WTC11 (cell line): ENCODE measurements at regions not wholly inside any gene's neighbourhood (a gene's known extent, or its start where the extent isn't known, plus 50 kb on each side); places are given as distances from the start of the nearest gene placed in this dataset.

Experiments used
- ATAC-seq: fragments of 200-7000 bp; cut with Tn5 transposase; 2 replicates; pipeline ENCODE4 v1.10.0; 2021; ENCODE audit warnings: mild to moderate bottlenecking, moderate library complexity
- CTCF ChIA-PET: fragments of 300-600 bp; sonication (Branson Sonifier 250); formaldehyde crosslinking; loops from one replicate; lab custom pipeline; 2021; ENCODE audit warnings: antibody characterized with exemption; lab: Charles Lee
- POLR2A ChIA-PET: fragments of 350-600 bp; sonication (Branson Sonifier 250); formaldehyde crosslinking; loops from one replicate; lab custom pipeline; 2021; ENCODE audit warnings: antibody characterized with exemption; lab: Charles Lee
- DNase-seq: peaks from one replicate; pipeline ENCODE4 v3.0.0; 2021; ENCODE audit warnings: low spot score
- H3K27ac Mint-ChIP-seq: 2 replicates; pipeline ENCODE4 v1.8.0; 2021; ENCODE audit warnings: mixed read lengths
- H3K27me3 Mint-ChIP-seq: 2 replicates; pipeline ENCODE4 v1.8.0; 2021; ENCODE audit warnings: low read depth, mild to moderate bottlenecking, moderate library complexity, mixed read lengths
- H3K36me3 Mint-ChIP-seq: 2 replicates; pipeline ENCODE4 v1.8.0; 2021; ENCODE audit warnings: mixed read lengths
- H3K4me1 Mint-ChIP-seq: 2 replicates; pipeline ENCODE4 v1.8.0; 2022; ENCODE audit warnings: mixed read lengths
- H3K4me3 Mint-ChIP-seq: 2 replicates; pipeline ENCODE4 v1.8.0; 2021; ENCODE audit warnings: mild to moderate bottlenecking, moderate library complexity, mixed read lengths
- H3K9me3 Mint-ChIP-seq: 2 replicates; pipeline ENCODE4 v1.8.0; 2021; ENCODE audit warnings: mixed read lengths
- AFF4 ChIP-seq: sonication (generic); formaldehyde crosslinking; IDR thresholded peaks from 2 replicates; pipeline ENCODE4 v1.8.1; 2023; ENCODE audit warnings: mild to moderate bottlenecking, missing genetic modification reagents, borderline replicate concordance
- CBFB ChIP-seq: sonication (generic); formaldehyde crosslinking; IDR thresholded peaks from 2 replicates; pipeline ENCODE4 v1.8.1; 2022; ENCODE audit warnings: mild to moderate bottlenecking, low read depth, missing genetic modification reagents
- GRHL2 ChIP-seq: fragments of 250-450 bp; sonication (Bioruptor Pico); IDR thresholded peaks from 2 replicates; pipeline ENCODE4 v1.8.0; 2022; ENCODE audit warnings: mild to moderate bottlenecking, moderate library complexity; ENCODE audit not compliant: insufficient replicate concordance, severe bottlenecking
- HMGXB4 ChIP-seq: sonication (generic); formaldehyde crosslinking; IDR thresholded peaks from 2 replicates; pipeline ENCODE4 v1.8.1; 2023; ENCODE audit warnings: mild to moderate bottlenecking, moderate library complexity, missing genetic modification reagents
- IRF1 ChIP-seq: sonication (generic); formaldehyde crosslinking; IDR thresholded peaks from 2 replicates; pipeline ENCODE4 v1.8.0; 2023; ENCODE audit warnings: missing genetic modification reagents
- IRF2 ChIP-seq: sonication (generic); formaldehyde crosslinking; IDR thresholded peaks from 2 replicates; pipeline ENCODE4 v1.8.0; 2022; ENCODE audit warnings: low read depth, missing genetic modification reagents, borderline replicate concordance
- NR2C2 ChIP-seq: sonication (generic); formaldehyde crosslinking; IDR thresholded peaks from 2 replicates; pipeline ENCODE4 v1.8.0; 2022; ENCODE audit warnings: mild to moderate bottlenecking, missing genetic modification reagents
- NR3C1 ChIP-seq: sonication (generic); formaldehyde crosslinking; conservative IDR thresholded peaks from 2 replicates; pipeline ENCODE4 v1.8.1; 2023; ENCODE audit warnings: low read depth, mild to moderate bottlenecking, missing genetic modification reagents
- RELA ChIP-seq: sonication (generic); formaldehyde crosslinking; IDR thresholded peaks from 2 replicates; pipeline ENCODE4 v1.8.1; 2022; ENCODE audit warnings: missing genetic modification reagents, mild to moderate bottlenecking, borderline replicate concordance
- RORB ChIP-seq: fragments of 250-450 bp; sonication (Bioruptor Pico); IDR thresholded peaks from 2 replicates; pipeline ENCODE4 v1.9.0; 2021; ENCODE audit warnings: mild to moderate bottlenecking
- SP1 ChIP-seq: sonication (generic); formaldehyde crosslinking; conservative IDR thresholded peaks from 2 replicates; pipeline ENCODE4 v1.8.1; 2022; ENCODE audit warnings: missing genetic modification reagents
- STAT6 ChIP-seq: sonication (generic); formaldehyde crosslinking; conservative IDR thresholded peaks from 2 replicates; pipeline ENCODE4 v1.8.1; 2023; ENCODE audit warnings: mild to moderate bottlenecking, low read depth, missing genetic modification reagents, moderate library complexity
- TCF7 ChIP-seq: sonication (generic); formaldehyde crosslinking; IDR thresholded peaks from 2 replicates; pipeline ENCODE4 v1.8.0; 2022; ENCODE audit warnings: mild to moderate bottlenecking, low read depth, missing genetic modification reagents, moderate library complexity
- TP53 ChIP-seq: sonication (generic); formaldehyde crosslinking; IDR thresholded peaks from 2 replicates; pipeline ENCODE4 v1.8.1; 2023; ENCODE audit warnings: mild to moderate bottlenecking, missing genetic modification reagents
- ZNF121 ChIP-seq: sonication (generic); formaldehyde crosslinking; IDR thresholded peaks from 2 replicates; pipeline ENCODE4 v1.8.0; 2023; ENCODE audit warnings: missing genetic modification reagents
- ZNF317 ChIP-seq: sonication (generic); formaldehyde crosslinking; IDR thresholded peaks from 2 replicates; pipeline ENCODE4 v1.8.1; 2023; ENCODE audit warnings: low read depth, mild to moderate bottlenecking, moderate library complexity, missing genetic modification reagents, borderline replicate concordance
- ZNF512 ChIP-seq: sonication (generic); formaldehyde crosslinking; IDR thresholded peaks from 2 replicates; pipeline ENCODE4 v1.8.1; 2022; ENCODE audit warnings: missing genetic modification reagents, borderline replicate concordance

GRCh38 chr2:42848726-42849290 lies 56.4 kb upstream of the HAAO start:
- ChIA-PET POLR2A (no interaction called here), CTCF (interaction anchor here (0.9 to 1.2 kb wide), 3 partner anchors 20 to 322 kb away, joined by 3 to 5 read pairs (median 3); no protein-coding TSS in a partner anchor)
- ATAC-seq (no peak), DNase-seq (no peak)
- Mint-ChIP-seq H3K4me1 (no peaks in the 10 kb centered on the region), H3K36me3 (no peaks in the 10 kb centered on the region), H3K9me3 (no peaks in the 10 kb centered on the region), H3K27ac (no peak overlapping the region), H3K4me3 (no peak overlapping the region), H3K27me3 (no peaks in the 10 kb centered on the region)
- TF ChIP-seq HMGXB4 (CRISPR knock-in tag) = no peak
- TF ChIP-seq NR3C1 = no peak
- TF ChIP-seq GRHL2 (CRISPR knock-in tag) = no peak
- TF ChIP-seq STAT6 (CRISPR knock-in tag) = no peak
- no peak for TF ChIP-seq TCF7 (CRISPR knock-in tag)
- TF ChIP-seq AFF4 (CRISPR knock-in tag) = no peak
- TF ChIP-seq RELA (CRISPR knock-in tag) = no peak
- TF ChIP-seq RORB = no peak
- TF ChIP-seq TP53 = no peak
- no peak for TF ChIP-seq IRF1 (CRISPR knock-in tag)
- no peak for TF ChIP-seq CBFB (CRISPR knock-in tag)
- TF ChIP-seq SP1 (CRISPR knock-in tag) = no peak
- no peak for TF ChIP-seq IRF2
- no peak for TF ChIP-seq ZNF121 (CRISPR knock-in tag)

GRCh38 chr2:42848265-42848664 lies 55.9 kb upstream of the HAAO start:
- TF ChIP-seq ZNF512 (CRISPR knock-in tag) (no peak), NR2C2 (CRISPR knock-in tag) (no peak), ZNF317 (CRISPR knock-in tag) (no peak)
- ChIA-PET CTCF (interaction anchor here (0.7 to 1.1 kb wide), 2 partner anchors 10 to 20 kb away, joined by 3 to 5 read pairs; no protein-coding TSS in a partner anchor), POLR2A (no interaction called here)
- no peak for ATAC-seq
- Mint-ChIP-seq H3K27me3 (no peaks in the 10 kb centered on the region), H3K36me3 (no peaks in the 10 kb centered on the region), H3K9me3 (no peaks in the 10 kb centered on the region), H3K4me1 (no peaks in the 10 kb centered on the region), H3K27ac (no peak overlapping the region), H3K4me3 (no peak overlapping the region)
- no peak for DNase-seq
